SU-DHL-6 (cell line): ENCODE measurements at regions not wholly inside any gene's neighbourhood (a gene's known extent, or its start where the extent isn't known, plus 50 kb on each side); places are given as distances from the start of the nearest gene placed in this dataset.

Experiments used
- H2AFZ ChIP-seq: fragments of 200-600 bp; sonication (generic); 2 replicates; pipeline ENCODE4 v1.6.1; 2014; ENCODE audit warnings: low read depth, mild to moderate bottlenecking, moderate library complexity, mixed read lengths, antibody characterized with exemption, low read length; ENCODE audit not compliant: severe bottlenecking
- H3F3A ChIP-seq: fragments of 200-600 bp; shearing (Covaris generic); 2 replicates; pipeline ENCODE4 v1.6.0; 2016; ENCODE audit warnings: antibody characterized with exemption, mild to moderate bottlenecking; ENCODE audit not compliant: insufficient read depth
- H3K27ac ChIP-seq: fragments of 200-600 bp; sonication (generic); 2 replicates; pipeline ENCODE4 v1.5.1; 2016; ENCODE audit warnings: low read depth, mild to moderate bottlenecking, low read length, moderate library complexity, mixed read lengths
- H3K27me3 ChIP-seq: fragments of 200-600 bp; sonication (generic), shearing (Covaris generic); 2 replicates; pipeline ENCODE4 v1.6.0; 2014; ENCODE audit warnings: mild to moderate bottlenecking, low read length
- H3K36me3 ChIP-seq: fragments of 200-600 bp; sonication (generic); 2 replicates; pipeline ENCODE4 v1.6.1; 2014; ENCODE audit warnings: mild to moderate bottlenecking, low read length, mixed read lengths
- H3K4me2 ChIP-seq: fragments of 300-600, 200-600 bp; shearing (Covaris generic), sonication (generic); 2 replicates; pipeline ENCODE4 v1.6.0; 2014; ENCODE audit warnings: low read length, low read depth, mild to moderate bottlenecking; ENCODE audit not compliant: poor library complexity, severe bottlenecking
- H3K4me3 ChIP-seq: fragments of 200-600 bp; sonication (generic); 2 replicates; pipeline ENCODE4 v1.5.1; 2014; ENCODE audit warnings: antibody characterized with exemption, low read length, mild to moderate bottlenecking, mixed read lengths; ENCODE audit not compliant: insufficient read depth, poor library complexity, severe bottlenecking
- H3K79me2 ChIP-seq: fragments of 200-600 bp; sonication (generic); 2 replicates; pipeline ENCODE4 v1.6.1; 2014; ENCODE audit warnings: mild to moderate bottlenecking, low read length, moderate library complexity; ENCODE audit not compliant: insufficient read depth
- H3K9ac ChIP-seq: fragments of 200-600 bp; sonication (generic); 2 replicates; pipeline ENCODE4 v1.7.0; 2014; ENCODE audit warnings: mild to moderate bottlenecking, low read length
- H3K9me2 ChIP-seq: fragments of 200-600 bp; sonication (generic); replicated peaks from 2 replicates; pipeline ENCODE4 v1.6.1; 2014; ENCODE audit warnings: low read length; ENCODE audit not compliant: insufficient read depth
- H3K9me3 ChIP-seq: fragments of 200-600 bp; sonication (generic); 2 replicates; pipeline ENCODE4 v1.6.1; 2014; ENCODE audit warnings: low read length, mixed read lengths; ENCODE audit not compliant: insufficient read depth
- H4K20me1 ChIP-seq: fragments of 200-600 bp; sonication (generic); 2 replicates; pipeline ENCODE4 v1.6.1; 2014; ENCODE audit warnings: low read depth, mild to moderate bottlenecking, antibody characterized with exemption, low read length, moderate library complexity, mixed read lengths
- EZH2phosphoT487 ChIP-seq: fragments of 200-600 bp; sonication (generic), shearing (Covaris generic); conservative IDR thresholded peaks from 2 replicates; pipeline ENCODE4 v1.6.1; 2018; ENCODE audit warnings: mild to moderate bottlenecking, antibody characterized with exemption, low read length, moderate library complexity, mixed read lengths
- TF ChIP-seq, protein P1 (sequence below): fragments of 200-600 bp; sonication (generic); IDR thresholded peaks from one replicate; pipeline ENCODE4 v1.5.1; 2017; ENCODE audit warnings: antibody characterized with exemption, mild to moderate bottlenecking, low read length, moderate library complexity; ENCODE audit not compliant: insufficient read depth, poor library complexity, severe bottlenecking

DNA sequence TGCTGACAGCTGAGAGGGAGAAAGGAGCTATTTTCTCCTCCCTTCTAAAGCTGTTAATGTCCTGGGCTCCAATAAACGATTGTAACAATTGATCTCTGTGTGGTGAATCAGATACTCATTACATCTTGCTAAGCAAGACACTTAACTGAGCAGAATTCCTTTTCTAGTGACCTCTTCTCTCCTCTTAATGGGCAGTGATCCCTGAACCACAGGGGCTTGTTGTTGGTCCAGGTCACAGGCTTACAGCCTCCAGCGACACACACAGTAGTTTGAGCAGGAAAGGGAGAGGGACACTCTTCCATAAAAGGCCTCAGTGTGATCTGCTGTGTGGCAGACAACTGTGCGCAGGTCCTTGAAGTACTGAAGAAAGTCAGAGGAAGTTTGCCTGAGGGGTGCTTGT is 58.5 kb upstream of the MYO10 start:
- Histone ChIP-seq H4K20me1 (no peaks in the 10 kb centered on the region), H3K9ac (no peak overlapping the region), H2AFZ (no peak overlapping the region), H3K27me3 (no peaks in the 10 kb centered on the region), H3K9me2 (no peaks in the 10 kb centered on the region), H3K36me3 (no peaks in the 10 kb centered on the region), H3K27ac (no peak overlapping the region), H3K4me2 (no peak overlapping the region), H3K79me2 (no peaks in the 10 kb centered on the region), H3K9me3 (no peaks in the 10 kb centered on the region), H3F3A (no peaks in the 10 kb centered on the region), H3K4me3 (no peak overlapping the region)
- TF ChIP-seq, protein P1, sequence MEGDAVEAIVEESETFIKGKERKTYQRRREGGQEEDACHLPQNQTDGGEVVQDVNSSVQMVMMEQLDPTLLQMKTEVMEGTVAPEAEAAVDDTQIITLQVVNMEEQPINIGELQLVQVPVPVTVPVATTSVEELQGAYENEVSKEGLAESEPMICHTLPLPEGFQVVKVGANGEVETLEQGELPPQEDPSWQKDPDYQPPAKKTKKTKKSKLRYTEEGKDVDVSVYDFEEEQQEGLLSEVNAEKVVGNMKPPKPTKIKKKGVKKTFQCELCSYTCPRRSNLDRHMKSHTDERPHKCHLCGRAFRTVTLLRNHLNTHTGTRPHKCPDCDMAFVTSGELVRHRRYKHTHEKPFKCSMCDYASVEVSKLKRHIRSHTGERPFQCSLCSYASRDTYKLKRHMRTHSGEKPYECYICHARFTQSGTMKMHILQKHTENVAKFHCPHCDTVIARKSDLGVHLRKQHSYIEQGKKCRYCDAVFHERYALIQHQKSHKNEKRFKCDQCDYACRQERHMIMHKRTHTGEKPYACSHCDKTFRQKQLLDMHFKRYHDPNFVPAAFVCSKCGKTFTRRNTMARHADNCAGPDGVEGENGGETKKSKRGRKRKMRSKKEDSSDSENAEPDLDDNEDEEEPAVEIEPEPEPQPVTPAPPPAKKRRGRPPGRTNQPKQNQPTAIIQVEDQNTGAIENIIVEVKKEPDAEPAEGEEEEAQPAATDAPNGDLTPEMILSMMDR, result no peak
- TF ChIP-seq EZH2phosphoT487, result no peak

DNA sequence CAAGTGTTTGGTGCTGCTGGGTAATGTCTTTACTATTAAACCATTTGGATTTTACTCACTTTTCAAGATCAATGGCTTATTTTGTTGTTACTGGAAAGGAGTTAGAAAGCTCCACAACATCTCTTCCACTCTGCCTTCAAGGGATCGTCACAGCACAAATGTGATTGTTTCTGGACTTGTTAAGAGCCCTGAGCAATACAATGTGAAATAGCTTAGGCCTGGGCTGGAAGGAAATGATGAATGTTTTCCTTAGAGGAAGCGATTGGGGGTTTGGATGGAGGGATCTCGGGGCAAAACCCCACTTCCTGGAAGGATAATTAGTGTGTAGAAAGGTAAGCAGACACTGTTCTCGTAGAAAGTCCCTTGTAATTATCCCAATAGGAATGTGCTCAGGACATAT is 59.3 kb upstream of the MYO10 start:
- no peaks in the 10 kb centered on the region for H3K9me2 ChIP-seq
- no peak overlapping the region for H2AFZ ChIP-seq
- H3K27ac ChIP-seq, result no peak overlapping the region
- no peaks in the 10 kb centered on the region for H3K9me3 ChIP-seq
- no peak overlapping the region for H3K4me2 ChIP-seq
- H4K20me1 ChIP-seq, result no peaks in the 10 kb centered on the region
- no peaks in the 10 kb centered on the region for H3K27me3 ChIP-seq
- H3K36me3 ChIP-seq, result no peaks in the 10 kb centered on the region
- no peak overlapping the region for H3K4me3 ChIP-seq
- no peaks in the 10 kb centered on the region for H3K79me2 ChIP-seq
- no peak overlapping the region for H3K9ac ChIP-seq
- H3F3A ChIP-seq, result no peaks in the 10 kb centered on the region
- no peak for TF ChIP-seq EZH2phosphoT487
- TF ChIP-seq, protein P1, result no peak

DNA sequence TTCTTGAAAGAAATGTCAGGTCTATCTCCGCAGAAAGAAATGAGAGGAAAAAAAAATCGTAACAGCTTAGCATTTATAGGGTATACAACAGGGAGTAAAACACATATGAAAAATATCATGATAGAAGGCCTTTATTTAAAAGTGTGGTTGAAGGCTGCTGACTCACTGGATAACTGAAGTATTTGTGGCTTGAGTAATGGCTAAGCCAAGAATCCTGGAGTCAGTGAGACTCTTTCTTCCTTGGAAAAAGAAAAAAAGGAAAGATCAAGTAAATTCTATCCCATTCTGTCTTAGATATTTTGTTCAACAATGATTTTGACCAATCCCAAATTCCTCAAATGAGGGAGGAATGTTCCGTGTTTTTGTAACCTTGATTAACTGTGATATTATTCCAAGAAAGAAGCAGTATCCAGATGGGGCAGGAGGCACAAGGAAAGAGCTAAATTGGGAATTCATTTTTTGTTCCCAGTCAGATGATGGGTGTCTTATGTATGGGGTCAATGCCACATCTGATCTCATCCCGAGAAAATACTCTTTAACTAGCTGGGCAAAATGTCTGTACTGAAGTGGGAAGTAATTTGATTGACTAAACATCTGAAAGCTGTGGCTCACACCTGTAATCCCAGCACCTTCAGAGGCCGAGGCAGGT is 64.3 kb upstream of the MYO10 start:
- H3K9me3 ChIP-seq, result no peaks in the 10 kb centered on the region
- H3K36me3 ChIP-seq, result no peaks in the 10 kb centered on the region
- no peak for TF ChIP-seq EZH2phosphoT487
- TF ChIP-seq, protein P1, result no peak
- no peaks in the 10 kb centered on the region for H3K79me2 ChIP-seq
- H3K9ac ChIP-seq, result no peak overlapping the region
- no peak overlapping the region for H3K4me3 ChIP-seq
- H3K27ac ChIP-seq, result no peak overlapping the region
- H2AFZ ChIP-seq, result no peak overlapping the region
- H3K27me3 ChIP-seq, result no peaks in the 10 kb centered on the region
- H3F3A ChIP-seq, result no peaks in the 10 kb centered on the region
- no peak overlapping the region for H3K4me2 ChIP-seq
- H4K20me1 ChIP-seq, result no peaks in the 10 kb centered on the region
- no peaks in the 10 kb centered on the region for H3K9me2 ChIP-seq
